ENCODE measurements at regions not wholly inside any gene's neighbourhood (a gene's known extent, or its start where the extent isn't known, plus 50 kb on each side); places are given as distances from the start of the nearest gene placed in this dataset.
A peak's percentile ranks its signal among the peaks of the same experiment; 100 is the strongest.

DNA sequence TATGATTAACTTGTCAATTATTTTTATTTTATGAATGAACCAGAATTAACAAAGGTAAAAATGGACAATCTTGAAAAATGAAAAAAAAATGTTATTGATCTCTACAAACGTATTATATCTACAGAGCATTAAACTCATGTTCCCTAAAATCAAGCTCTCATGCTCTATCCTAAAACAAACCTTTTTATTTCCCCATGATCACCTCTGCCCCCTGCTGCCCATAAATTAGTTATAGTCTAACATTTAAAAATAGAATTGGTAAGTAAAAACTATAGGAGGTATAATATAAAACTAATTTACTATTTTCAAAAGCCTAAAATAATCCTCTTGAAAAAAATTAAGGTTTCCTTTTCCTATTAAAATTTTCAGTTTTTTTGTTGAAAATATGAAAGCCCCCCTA is 168.0 kb upstream of the POU5F2 start:
- Mint-ChIP-seq H3K27me3 (no peaks in the 10 kb centered on the region), H3K36me3 (ENCODE audit: low read depth) (no peaks in the 10 kb centered on the region), H3K27ac (no peak overlapping the region), H3K4me3 (no peak overlapping the region), H3K4me1 (no peaks in the 10 kb centered on the region), H3K9me3 (no peaks in the 10 kb centered on the region)
- CTCF ChIA-PET: no interaction called here
- POLR2A ChIA-PET: no interaction called here
- peak; percentile 11 for DNase-seq

- Mint-ChIP-seq H3K36me3 (ENCODE audit: low read depth) (no peaks in the 10 kb centered on the region), H3K27me3 (no peaks in the 10 kb centered on the region), H3K4me1 (no peaks in the 10 kb centered on the region), H3K4me3 (no peak overlapping the region), H3K9me3 (no peaks in the 10 kb centered on the region), H3K27ac (no peak overlapping the region)
- no peak for DNase-seq
- ChIA-PET POLR2A (no interaction called here), CTCF (no interaction called here)
These were observed 163.5 kb upstream of the POU5F2 start for GRCh38 chr5:93904917-93905316.

GRCh38 chr5:93902288-93902687 is 160.9 kb upstream of the POU5F2 start:
- no peaks in the 10 kb centered on the region for H3K4me1 Mint-ChIP-seq
- H3K36me3 Mint-ChIP-seq (ENCODE audit: low read depth): no peaks in the 10 kb centered on the region
- H3K9me3 Mint-ChIP-seq: no peaks in the 10 kb centered on the region
- H3K27me3 Mint-ChIP-seq: no peaks in the 10 kb centered on the region
- no peak for DNase-seq
- ChIA-PET CTCF (no interaction called here), POLR2A (no interaction called here)
- H3K27ac Mint-ChIP-seq: no peak overlapping the region
- H3K4me3 Mint-ChIP-seq: no peak overlapping the region

DNA sequence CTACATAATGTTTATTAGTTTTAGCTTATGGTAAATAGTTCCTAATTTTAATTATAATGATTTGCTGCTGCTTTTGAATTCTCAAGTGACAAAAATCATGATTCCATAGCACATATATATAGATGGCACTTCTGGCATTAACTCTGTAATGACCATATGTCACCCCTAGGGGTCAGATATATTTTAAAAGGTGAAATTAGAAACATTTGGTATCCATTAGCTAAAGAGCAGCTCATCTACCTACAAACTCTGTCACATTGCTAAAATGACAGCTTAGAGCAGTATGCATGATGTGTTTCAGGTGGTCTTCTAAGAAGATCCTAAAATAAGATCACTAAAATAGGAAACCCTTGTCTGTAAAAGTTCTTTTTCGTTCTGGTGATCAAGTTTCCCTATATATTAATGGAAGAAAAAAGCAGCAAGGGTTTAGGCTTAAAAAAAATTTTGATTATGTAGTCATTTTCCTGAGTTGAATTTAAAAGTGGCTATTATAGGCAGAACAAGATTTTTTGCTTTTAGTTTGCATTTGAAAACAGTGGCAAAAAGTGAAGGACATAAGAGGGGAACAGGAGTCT is 157.7 kb upstream of the POU5F2 start:
- Mint-ChIP-seq H3K36me3 (ENCODE audit: low read depth) (no peaks in the 10 kb centered on the region), H3K27me3 (no peaks in the 10 kb centered on the region), H3K9me3 (no peaks in the 10 kb centered on the region), H3K27ac (no peak overlapping the region), H3K4me3 (no peak overlapping the region), H3K4me1 (no peaks in the 10 kb centered on the region)
- ChIA-PET CTCF (interaction anchor here (0.6 to 1.1 kb wide), 4 partner anchors 12 to 756 kb away, joined by 3 read pairs; no protein-coding TSS in a partner anchor), POLR2A (no interaction called here)
- DNase-seq: no peak

DNA sequence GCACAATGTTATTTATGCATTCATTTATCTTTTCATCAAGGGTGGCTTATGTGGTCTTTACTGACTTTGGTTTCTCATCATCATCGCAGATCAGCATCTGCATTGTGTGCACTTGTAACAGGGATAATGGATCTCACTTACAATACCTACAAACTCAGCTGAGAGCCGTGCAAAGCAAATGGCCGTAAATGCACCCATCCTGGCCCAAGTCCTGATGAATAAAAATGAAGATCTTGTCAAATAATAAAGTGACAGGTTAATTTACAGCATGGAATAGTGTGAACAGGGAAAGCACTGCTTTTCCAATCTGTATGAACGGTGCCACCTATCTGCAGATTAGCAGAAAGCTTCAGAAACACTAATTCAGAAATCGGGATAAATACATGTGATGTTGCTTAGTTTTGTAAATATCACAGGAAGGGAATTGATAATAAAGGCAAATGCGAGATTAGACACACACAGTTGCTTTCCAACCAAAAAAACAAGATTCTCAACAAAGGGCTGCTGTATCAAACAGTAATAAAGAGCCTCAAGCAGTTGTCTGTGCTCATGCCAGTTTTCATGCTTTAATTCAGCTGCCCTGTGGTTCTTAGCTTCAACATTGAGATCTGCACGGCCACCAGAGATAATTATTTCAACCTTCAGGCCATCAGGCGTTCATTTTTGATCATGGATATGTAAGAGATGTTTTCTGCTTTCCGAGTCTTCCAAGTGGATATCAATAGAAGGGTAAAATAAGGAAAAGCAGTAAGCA is 153.4 kb upstream of the POU5F2 start:
- DNase-seq: no peak

GRCh38 chr5:93893075-93893474 is 151.7 kb upstream of the POU5F2 start:
- CTCF ChIA-PET: no interaction called here
- POLR2A ChIA-PET: no interaction called here

More for the DNA sequence above, 153.4 kb upstream of the POU5F2 start:
- Mint-ChIP-seq H3K27me3 (no peaks in the 10 kb centered on the region), H3K4me3 (no peak overlapping the region), H3K9me3 (no peaks in the 10 kb centered on the region), H3K36me3 (ENCODE audit: low read depth) (no peaks in the 10 kb centered on the region), H3K27ac (no peak overlapping the region), H3K4me1 (no peaks in the 10 kb centered on the region)
- CTCF ChIA-PET: no interaction called here
- POLR2A ChIA-PET: no interaction called here

DNA sequence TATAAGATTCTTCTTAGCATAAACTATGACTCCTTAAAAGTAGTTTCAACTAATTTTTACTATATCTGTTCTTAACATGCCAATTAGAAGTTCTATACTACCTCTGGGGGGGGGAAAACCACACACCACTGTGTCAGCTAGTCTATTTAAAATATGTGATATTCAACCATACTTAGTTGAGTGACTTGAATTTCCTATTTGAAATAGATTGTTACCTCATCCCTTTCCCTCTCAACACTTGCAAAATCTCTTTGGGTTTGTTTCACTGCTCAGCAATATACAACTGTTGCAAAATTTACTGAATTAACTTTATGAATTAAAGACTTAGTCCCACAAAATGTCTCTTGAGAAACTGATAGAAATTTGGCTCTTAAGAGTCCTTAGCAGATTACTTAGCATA is 151.1 kb upstream of the POU5F2 start:
- H3K9me3 Mint-ChIP-seq: no peaks in the 10 kb centered on the region

More at GRCh38 chr5:93893075-93893474, 151.7 kb upstream of the POU5F2 start:
- Mint-ChIP-seq H3K36me3 (ENCODE audit: low read depth) (no peaks in the 10 kb centered on the region), H3K27me3 (no peaks in the 10 kb centered on the region), H3K4me3 (no peak overlapping the region), H3K27ac (no peak overlapping the region), H3K4me1 (no peaks in the 10 kb centered on the region), H3K9me3 (no peaks in the 10 kb centered on the region)
- DNase-seq: no peak

GRCh38 chr5:93891491-93892480 is 150.4 kb upstream of the POU5F2 start:
- POLR2A ChIA-PET: no interaction called here
- no peak overlapping the region for H3K4me3 Mint-ChIP-seq
- CTCF ChIA-PET: no interaction called here

More for the DNA sequence above, 151.1 kb upstream of the POU5F2 start:
- no peaks in the 10 kb centered on the region for H3K36me3 Mint-ChIP-seq (ENCODE audit: low read depth)
- ChIA-PET POLR2A (no interaction called here), CTCF (no interaction called here)
- DNase-seq: no peak
- no peak overlapping the region for H3K4me3 Mint-ChIP-seq
- H3K27ac Mint-ChIP-seq: no peak overlapping the region
- peaks cover 3% of the 10 kb centered on the region for H3K4me1 Mint-ChIP-seq
- H3K27me3 Mint-ChIP-seq: no peaks in the 10 kb centered on the region

GRCh38 chr5:93890657-93891056 is 149.3 kb upstream of the POU5F2 start:
- ChIA-PET CTCF (no interaction called here), POLR2A (no interaction called here)
- no peak for DNase-seq
- H3K4me1 Mint-ChIP-seq: peaks cover 10% of the 10 kb centered on the region
- H3K4me3 Mint-ChIP-seq: no peak overlapping the region
- no peaks in the 10 kb centered on the region for H3K36me3 Mint-ChIP-seq (ENCODE audit: low read depth)
- no peak overlapping the region for H3K27ac Mint-ChIP-seq
- H3K27me3 Mint-ChIP-seq: no peaks in the 10 kb centered on the region
- no peaks in the 10 kb centered on the region for H3K9me3 Mint-ChIP-seq

More at GRCh38 chr5:93891491-93892480, 150.4 kb upstream of the POU5F2 start:
- no peak for DNase-seq
- H3K36me3 Mint-ChIP-seq (ENCODE audit: low read depth): no peaks in the 10 kb centered on the region
- H3K4me1 Mint-ChIP-seq: peaks cover 6% of the 10 kb centered on the region
- H3K27me3 Mint-ChIP-seq: no peaks in the 10 kb centered on the region
- H3K27ac Mint-ChIP-seq: no peak overlapping the region
- no peaks in the 10 kb centered on the region for H3K9me3 Mint-ChIP-seq

GRCh38 chr5:93887678-93888077 is 146.3 kb upstream of the POU5F2 start:
- Mint-ChIP-seq H3K27ac (no peak overlapping the region), H3K4me3 (no peak overlapping the region), H3K4me1 (peaks cover 10% of the 10 kb centered on the region), H3K9me3 (no peaks in the 10 kb centered on the region), H3K27me3 (no peaks in the 10 kb centered on the region), H3K36me3 (ENCODE audit: low read depth) (no peaks in the 10 kb centered on the region)
- ChIA-PET POLR2A (no interaction called here), CTCF (interaction anchor here (1.3 kb wide), 1 partner anchor 11 kb away, joined by 3 read pairs; no protein-coding TSS in a partner anchor)
- DNase-seq: no peak

GRCh38 chr5:93886917-93887361 is 145.5 kb upstream of the POU5F2 start:
- H3K36me3 Mint-ChIP-seq (ENCODE audit: low read depth): no peaks in the 10 kb centered on the region
- DNase-seq: peak; percentile 14
- H3K4me1 Mint-ChIP-seq: peaks cover 10% of the 10 kb centered on the region
- H3K9me3 Mint-ChIP-seq: no peaks in the 10 kb centered on the region
- H3K27me3 Mint-ChIP-seq: no peaks in the 10 kb centered on the region
- H3K27ac Mint-ChIP-seq: peak overlapping the region; percentile 33
- peak overlapping the region; percentile 57 for H3K4me3 Mint-ChIP-seq
- CTCF ChIA-PET: interaction anchor here (0.5 to 1.3 kb wide), 2 partner anchors 12 to 300 kb away, joined by 3 read pairs; no protein-coding TSS in a partner anchor
- POLR2A ChIA-PET: no interaction called here

- POLR2A ChIA-PET: no interaction called here
- no peaks in the 10 kb centered on the region for H3K9me3 Mint-ChIP-seq
- CTCF ChIA-PET: interaction anchor here (0.5 to 1.3 kb wide), 2 partner anchors 13 to 299 kb away, joined by 3 read pairs; no protein-coding TSS in a partner anchor
- no peak overlapping the region for H3K4me3 Mint-ChIP-seq
- H3K4me1 Mint-ChIP-seq: peaks cover 10% of the 10 kb centered on the region
- no peak overlapping the region for H3K27ac Mint-ChIP-seq
- H3K36me3 Mint-ChIP-seq (ENCODE audit: low read depth): no peaks in the 10 kb centered on the region
- DNase-seq: no peak
- no peaks in the 10 kb centered on the region for H3K27me3 Mint-ChIP-seq
These were observed 144.9 kb upstream of the POU5F2 start for GRCh38 chr5:93886098-93886806.

All from activated CD4-positive, alpha-beta T cell treated with anti-CD3 and anti-CD28 coated beads, Interleukin-2, amount 10 ng/mL, durations not matched to agents 7 days and 5 days (primary cell).